GM12878 (cell line): ENCODE measurements at regions not wholly inside any gene's neighbourhood (a gene's known extent, or its start where the extent isn't known, plus 50 kb on each side); places are given as distances from the start of the nearest gene placed in this dataset.

Experiments
- ATAC-seq: fragments of 200-7000 bp; cut with Tn5 transposase; 3 replicates; pipeline ENCODE4 v1.9.1; 2020; ENCODE audit warnings: mild to moderate bottlenecking, moderate library complexity
- BruUV-seq: library from RNA; stranded (reverse); fragments of 400-500 nt; replicated peaks from 2 replicates; lab custom pipeline; 2021; lab: Mats Ljungman, UMichigan
- CTCF ChIA-PET: fragments of 300-600 bp; sonication (Branson Sonifier 250); formaldehyde crosslinking; extraction: SDS; loops from one replicate; lab custom pipeline; 2021; ENCODE audit warnings: inconsistent platforms; lab: Yijun Ruan, JAX
- POLR2A ChIA-PET: fragments of 350-600 bp; formaldehyde crosslinking; extraction: SDS; loops from one replicate; lab custom pipeline; 2021; ENCODE audit warnings: inconsistent platforms; lab: Charles Lee
- RAD21 ChIA-PET: fragments of 300-600 bp; sonication (Branson Sonifier 250); formaldehyde crosslinking; loops from one replicate; lab custom pipeline; 2023; ENCODE audit warnings: antibody characterized with exemption; ENCODE audit not compliant: unreplicated experiment; lab: Charles Lee
- SMC1A ChIA-PET: fragments of 300-600 bp; sonication (Branson Sonifier 250); formaldehyde crosslinking; loops from one replicate; lab custom pipeline; 2023; ENCODE audit not compliant: unreplicated experiment, uncharacterized antibody; lab: Charles Lee
- DNase-seq: peaks from one replicate; pipeline ENCODE4 v3.0.0-alpha.2; 2011; ENCODE audit warnings: low read depth, low spot score
- FAIRE-seq: peaks from 3 replicates; lab custom pipeline; 2011; peaks lifted over from hg19 to GRCh38; lab: Jason Lieb, UNC
- H2AFZ ChIP-seq: 2 replicates; pipeline ENCODE4 v1.6.0; 2011; ENCODE audit warnings: low read depth, low read length, control low read depth; ENCODE audit not compliant: control insufficient read depth
- H3K27ac ChIP-seq: 2 replicates; pipeline ENCODE4 v1.5.1; 2011; ENCODE audit warnings: control low read depth; ENCODE audit not compliant: control insufficient read depth, insufficient read depth
- H3K27me3 ChIP-seq, 2 experiments: replicated peaks in 1 of 2; 2 replicates each; pipeline versions ENCODE4 v1.6.0 to v1.6.1; 2011; ENCODE audit warnings: low read length in 1 of 2; ENCODE audit not compliant: control insufficient read depth in 2 of 2, insufficient read depth in 2 of 2
- H3K36me3 ChIP-seq, 2 experiments: 2 replicates each; pipeline ENCODE4 v1.5.1; 2011; ENCODE audit warnings: low read length in 1 of 2; ENCODE audit not compliant: control insufficient read depth in 2 of 2, insufficient read depth in 2 of 2
- H3K4me1 ChIP-seq: 2 replicates; pipeline ENCODE4 v1.6.1; 2011; ENCODE audit warnings: mild to moderate bottlenecking, low read length, moderate library complexity, mixed read lengths; ENCODE audit not compliant: control insufficient read depth, insufficient read depth
- H3K4me2 ChIP-seq: 2 replicates; pipeline ENCODE4 v1.6.0; 2011; ENCODE audit warnings: control low read depth; ENCODE audit not compliant: control insufficient read depth, insufficient read depth
- H3K4me3 ChIP-seq: fragments of 200-600 bp; sonication (generic); 2 replicates; pipeline ENCODE4 v1.5.1; 2016
- H3K79me2 ChIP-seq: 2 replicates; pipeline ENCODE4 v1.6.0; 2011; ENCODE audit warnings: low read length; ENCODE audit not compliant: control insufficient read depth, insufficient read depth
- H3K9ac ChIP-seq: 2 replicates; pipeline ENCODE4 v1.8.0; 2011; ENCODE audit warnings: low read length, control low read depth, mixed read lengths; ENCODE audit not compliant: control insufficient read depth, insufficient read depth
- H3K9me3 ChIP-seq: replicated peaks from 3 replicates; pipeline ENCODE4 v1.5.1; 2011; ENCODE audit warnings: mild to moderate bottlenecking, low read length; ENCODE audit not compliant: control insufficient read depth, insufficient read depth
- H4K20me1 ChIP-seq: 2 replicates; pipeline ENCODE4 v1.6.0; 2011; ENCODE audit not compliant: control insufficient read depth, insufficient read depth
- CREM ChIP-seq: IDR thresholded peaks from 2 replicates; pipeline ENCODE4 v1.6.1; 2014; ENCODE audit warnings: antibody characterized with exemption, low read depth
- FOS ChIP-seq: IDR thresholded peaks from 3 replicates; pipeline ENCODE4 v1.6.1; 2011; ENCODE audit warnings: borderline replicate concordance; ENCODE audit not compliant: insufficient read length; ENCODE audit errors: extremely low read depth
- FOXM1 ChIP-seq: IDR thresholded peaks from 2 replicates; pipeline ENCODE4 v1.6.1; 2012; ENCODE audit warnings: low read depth, mild to moderate bottlenecking, inconsistent platforms, low read length, moderate library complexity
- GATAD2B ChIP-seq: fragments of 450-650 bp; conservative IDR thresholded peaks from 2 replicates; pipeline ENCODE4 v1.6.1; 2017; ENCODE audit warnings: low read depth, mild to moderate bottlenecking, moderate library complexity
- HDGF ChIP-seq: fragments of 450-650 bp; IDR thresholded peaks from 2 replicates; pipeline ENCODE4 v1.6.1; 2016; ENCODE audit warnings: antibody characterized with exemption
- IKZF2 ChIP-seq, 2 experiments: fragments of 450-650 bp; IDR thresholded peaks; 2 replicates each; pipeline ENCODE4 v1.6.1; 2017; ENCODE audit warnings: mild to moderate bottlenecking in 2 of 2, moderate library complexity in 2 of 2
- JUNB ChIP-seq: IDR thresholded peaks from 2 replicates; pipeline ENCODE4 v1.6.1; 2016; ENCODE audit warnings: antibody characterized with exemption, mild to moderate bottlenecking
- MYC ChIP-seq: IDR thresholded peaks from 2 replicates; pipeline ENCODE4 v1.6.1; 2011; ENCODE audit warnings: mild to moderate bottlenecking, low read length, moderate library complexity, inconsistent platforms; ENCODE audit not compliant: insufficient read depth, insufficient replicate concordance, insufficient read length, severe bottlenecking
- POLR2AphosphoS2 ChIP-seq: IDR thresholded peaks from 2 replicates; pipeline ENCODE4 v1.6.1; 2011; ENCODE audit warnings: low read depth, mild to moderate bottlenecking, low read length, improper control_type of control experiment, moderate library complexity
- RBBP5 ChIP-seq: fragments of 200-600 bp; sonication (generic); conservative IDR thresholded peaks from 2 replicates; pipeline ENCODE4 v1.6.1; 2016
- SUPT20H ChIP-seq: IDR thresholded peaks from 2 replicates; pipeline ENCODE4 v1.6.1; 2011; ENCODE audit warnings: low read depth, mild to moderate bottlenecking, low read length, moderate library complexity, borderline replicate concordance; ENCODE audit not compliant: control insufficient read depth
- WGBS: methylation state at CpG from one replicate; pipeline ENCODE4 v1.1.6; 2016; ENCODE audit warnings: low lambda C conversion rate; ENCODE audit not compliant: insufficient replicate concordance, insufficient coverage; ENCODE audit errors: missing lambda C conversion rate; 5-methylcytosine and 5-hydroxymethylcytosine counted together
- in situ Hi-C: fragments of 300-500 bp; cut with MboI; formaldehyde crosslinking; loops from 9 replicates; pipeline ENCODE4 v1.14.3; 2018; ENCODE audit warnings: mixed read lengths
- intact Hi-C: fragments of 100-400 bp; cut with micrococcal nuclease; formaldehyde crosslinking; loops from one replicate; pipeline ENCODE4 v1.14.2; 2022; ENCODE audit not compliant: unreplicated experiment
- TF ChIP-seq, protein P1 (sequence below), 3 experiments: IDR thresholded peaks in 2 of 3; conservative IDR thresholded peaks in 1 of 3; 2 replicates each; pipeline ENCODE4 v1.5.1; 2011; ENCODE audit warnings: low read depth in 3 of 3, low read length in 3 of 3, mild to moderate bottlenecking in 3 of 3, control low read depth in 2 of 3, moderate library complexity in 2 of 3, inconsistent platforms in 1 of 3, mixed read lengths in 1 of 3; ENCODE audit not compliant: control insufficient read depth in 2 of 3, insufficient read depth in 1 of 3; ENCODE audit errors: extremely low read depth in 1 of 3
- TF ChIP-seq, protein P2 (sequence below): fragments of 450-650 bp; conservative IDR thresholded peaks from 2 replicates; pipeline ENCODE4 v1.6.1; 2017; ENCODE audit warnings: mild to moderate bottlenecking, moderate library complexity
- TF ChIP-seq, protein P3 (sequence below): fragments of 450-650 bp; IDR thresholded peaks from 2 replicates; pipeline ENCODE4 v1.6.1; 2017; ENCODE audit warnings: low read depth, mild to moderate bottlenecking, moderate library complexity

DNA sequence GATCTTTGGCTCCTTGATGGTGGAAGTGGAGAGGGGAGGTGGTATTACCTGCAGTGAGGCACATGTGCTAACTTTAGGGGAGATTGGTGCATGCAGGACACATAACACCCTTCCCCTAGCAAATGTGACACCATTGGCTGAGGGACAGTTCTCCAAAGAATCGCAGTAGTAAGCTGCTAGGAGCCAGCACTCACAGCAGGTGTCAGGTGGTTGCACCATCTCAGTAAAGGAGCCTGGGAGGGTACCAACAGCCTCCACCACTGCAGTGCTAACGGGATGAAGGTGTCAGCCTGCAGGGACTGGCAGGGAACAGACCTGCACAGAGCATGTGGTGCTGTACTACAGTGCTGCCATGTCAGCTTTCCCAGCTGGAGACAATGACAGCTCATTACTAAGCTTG lies 127.3 kb upstream of the PIEZO2 start:
- ChIA-PET RAD21 (no interaction called here), SMC1A (no interaction called here), CTCF (no interaction called here), POLR2A (no interaction called here)
- TF ChIP-seq MYC: no peak
- TF ChIP-seq, protein P1, sequence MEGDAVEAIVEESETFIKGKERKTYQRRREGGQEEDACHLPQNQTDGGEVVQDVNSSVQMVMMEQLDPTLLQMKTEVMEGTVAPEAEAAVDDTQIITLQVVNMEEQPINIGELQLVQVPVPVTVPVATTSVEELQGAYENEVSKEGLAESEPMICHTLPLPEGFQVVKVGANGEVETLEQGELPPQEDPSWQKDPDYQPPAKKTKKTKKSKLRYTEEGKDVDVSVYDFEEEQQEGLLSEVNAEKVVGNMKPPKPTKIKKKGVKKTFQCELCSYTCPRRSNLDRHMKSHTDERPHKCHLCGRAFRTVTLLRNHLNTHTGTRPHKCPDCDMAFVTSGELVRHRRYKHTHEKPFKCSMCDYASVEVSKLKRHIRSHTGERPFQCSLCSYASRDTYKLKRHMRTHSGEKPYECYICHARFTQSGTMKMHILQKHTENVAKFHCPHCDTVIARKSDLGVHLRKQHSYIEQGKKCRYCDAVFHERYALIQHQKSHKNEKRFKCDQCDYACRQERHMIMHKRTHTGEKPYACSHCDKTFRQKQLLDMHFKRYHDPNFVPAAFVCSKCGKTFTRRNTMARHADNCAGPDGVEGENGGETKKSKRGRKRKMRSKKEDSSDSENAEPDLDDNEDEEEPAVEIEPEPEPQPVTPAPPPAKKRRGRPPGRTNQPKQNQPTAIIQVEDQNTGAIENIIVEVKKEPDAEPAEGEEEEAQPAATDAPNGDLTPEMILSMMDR (IDR thresholded peaks at IDR 0.05 in 2 of 3, conservative IDR thresholded peaks at IDR 0.05 in 1 of 3; ENCODE audit: control insufficient read depth in 2 of 3, extremely low read depth in 1 of 3, insufficient read depth in 1 of 3, low read depth in 3 of 3, low read length in 3 of 3): no peak
- no peak for TF ChIP-seq FOS
- no peak for TF ChIP-seq HDGF
- TF ChIP-seq FOXM1: no peak
- TF ChIP-seq, protein P2, sequence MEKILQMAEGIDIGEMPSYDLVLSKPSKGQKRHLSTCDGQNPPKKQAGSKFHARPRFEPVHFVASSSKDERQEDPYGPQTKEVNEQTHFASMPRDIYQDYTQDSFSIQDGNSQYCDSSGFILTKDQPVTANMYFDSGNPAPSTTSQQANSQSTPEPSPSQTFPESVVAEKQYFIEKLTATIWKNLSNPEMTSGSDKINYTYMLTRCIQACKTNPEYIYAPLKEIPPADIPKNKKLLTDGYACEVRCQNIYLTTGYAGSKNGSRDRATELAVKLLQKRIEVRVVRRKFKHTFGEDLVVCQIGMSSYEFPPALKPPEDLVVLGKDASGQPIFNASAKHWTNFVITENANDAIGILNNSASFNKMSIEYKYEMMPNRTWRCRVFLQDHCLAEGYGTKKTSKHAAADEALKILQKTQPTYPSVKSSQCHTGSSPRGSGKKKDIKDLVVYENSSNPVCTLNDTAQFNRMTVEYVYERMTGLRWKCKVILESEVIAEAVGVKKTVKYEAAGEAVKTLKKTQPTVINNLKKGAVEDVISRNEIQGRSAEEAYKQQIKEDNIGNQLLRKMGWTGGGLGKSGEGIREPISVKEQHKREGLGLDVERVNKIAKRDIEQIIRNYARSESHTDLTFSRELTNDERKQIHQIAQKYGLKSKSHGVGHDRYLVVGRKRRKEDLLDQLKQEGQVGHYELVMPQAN: no peak
- no peak for TF ChIP-seq SUPT20H
- no peak for TF ChIP-seq GATAD2B
- no peak for TF ChIP-seq IKZF2 (IDR thresholded peaks at IDR 0.05)
- TF ChIP-seq CREM: no peak
- no peak for TF ChIP-seq POLR2AphosphoS2
- no peak for TF ChIP-seq JUNB
- no peak for TF ChIP-seq RBBP5
- TF ChIP-seq, protein P3, sequence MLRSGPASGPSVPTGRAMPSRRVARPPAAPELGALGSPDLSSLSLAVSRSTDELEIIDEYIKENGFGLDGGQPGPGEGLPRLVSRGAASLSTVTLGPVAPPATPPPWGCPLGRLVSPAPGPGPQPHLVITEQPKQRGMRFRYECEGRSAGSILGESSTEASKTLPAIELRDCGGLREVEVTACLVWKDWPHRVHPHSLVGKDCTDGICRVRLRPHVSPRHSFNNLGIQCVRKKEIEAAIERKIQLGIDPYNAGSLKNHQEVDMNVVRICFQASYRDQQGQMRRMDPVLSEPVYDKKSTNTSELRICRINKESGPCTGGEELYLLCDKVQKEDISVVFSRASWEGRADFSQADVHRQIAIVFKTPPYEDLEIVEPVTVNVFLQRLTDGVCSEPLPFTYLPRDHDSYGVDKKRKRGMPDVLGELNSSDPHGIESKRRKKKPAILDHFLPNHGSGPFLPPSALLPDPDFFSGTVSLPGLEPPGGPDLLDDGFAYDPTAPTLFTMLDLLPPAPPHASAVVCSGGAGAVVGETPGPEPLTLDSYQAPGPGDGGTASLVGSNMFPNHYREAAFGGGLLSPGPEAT: no peak
- Histone ChIP-seq H3K79me2 (no peaks in the 10 kb centered on the region), H3K36me3 (no peaks in the 10 kb centered on the region), H3K27ac (no peak overlapping the region), H3K27me3 (no peaks in the 10 kb centered on the region; a peak in 2 of 4 replicates), H3K4me2 (no peak overlapping the region), H4K20me1 (no peaks in the 10 kb centered on the region; the same call in 1 of the 2 replicates), H3K4me1 (no peaks in the 10 kb centered on the region), H2AFZ (no peak overlapping the region), H3K9me3 (no peaks in the 10 kb centered on the region; the same call in 2 of the 3 replicates), H3K4me3 (no peak overlapping the region), H3K9ac (no peak overlapping the region)
- WGBS: 7% methylated on average over 2 of the region's 2 CpGs
- BruUV-seq: no TSS peak
- no peak for ATAC-seq
- DNase-seq: no peak
- intact Hi-C loops (loop anchor here (10.0 kb wide), 2 partner anchors 62 to 812 kb away; no protein-coding TSS in a partner anchor), in situ Hi-C loops (no loop called here)
- no peak for FAIRE-seq
